Prostate gland (tissue), 2 donors: ENCODE measurements at regions not wholly inside any gene's neighbourhood (a gene's known extent, or its start where the extent isn't known, plus 50 kb on each side); places are given as distances from the start of the nearest gene placed in this dataset.

Source experiments
- DNase-seq: peaks from one replicate; pipeline ENCODE4 v3.0.0-alpha.2; 2019; ENCODE audit warnings: low spot score
- H3K27ac ChIP-seq, 2 donors: fragments of 200-600 bp; sonication (generic); 2 replicates each; pipeline ENCODE4 v1.5.1; 2017 to 2019
- H3K27me3 ChIP-seq: fragments of 200-600 bp; sonication (generic); replicated peaks from 2 replicates; pipeline ENCODE4 v1.5.1; 2019; ENCODE audit not compliant: insufficient read depth
- H3K36me3 ChIP-seq, 2 donors: fragments of 200-600 bp; sonication (generic); 1 replicate in 1 of 2; 2 replicates in 1 of 2; pipeline versions ENCODE4 v1.5.1 to v1.8.1; 2017 to 2019
- H3K4me1 ChIP-seq: fragments of 200-600 bp; sonication (generic); replicated peaks from 2 replicates; pipeline ENCODE4 v1.5.1; 2019
- H3K4me3 ChIP-seq, 2 donors: fragments of 200-600 bp; sonication (generic); 2 replicates each; pipeline ENCODE4 v1.5.1; 2017 to 2019
- H3K9me3 ChIP-seq: fragments of 200-600 bp; sonication (generic); 2 replicates; pipeline ENCODE4 v1.5.1; 2017
- POLR2A ChIP-seq: fragments of 450-650 bp; IDR thresholded peaks from one replicate; pipeline ENCODE4 v1.6.1; 2016; ENCODE audit warnings: antibody characterized with exemption, mild to moderate bottlenecking
- POLR2AphosphoS5 ChIP-seq: sonication (generic); formaldehyde crosslinking; IDR thresholded peaks from one replicate; pipeline ENCODE4 v1.6.1; 2017; ENCODE audit warnings: antibody characterized with exemption
- WGBS: methylation state at CpG from one replicate; pipeline ENCODE4 v1.1.5; 2018; 5-methylcytosine and 5-hydroxymethylcytosine counted together
- intact Hi-C: fragments of 100-400 bp; cut with DNase I; formaldehyde crosslinking; loops from one replicate; pipeline ENCODE4 v1.14.2; 2022
- TF ChIP-seq, protein P1 (sequence below), 4 experiments: fragments of 200-600 bp in 2 of 4; fragments of 450-650 bp in 2 of 4; sonication (generic) in 2 of 4; IDR thresholded peaks; 1 replicate in 3 of 4; 2 replicates in 1 of 4; pipeline ENCODE4 v1.5.1; 2016 to 2019; ENCODE audit warnings: antibody characterized with exemption in 4 of 4, mild to moderate bottlenecking in 2 of 4, moderate library complexity in 2 of 4

DNA sequence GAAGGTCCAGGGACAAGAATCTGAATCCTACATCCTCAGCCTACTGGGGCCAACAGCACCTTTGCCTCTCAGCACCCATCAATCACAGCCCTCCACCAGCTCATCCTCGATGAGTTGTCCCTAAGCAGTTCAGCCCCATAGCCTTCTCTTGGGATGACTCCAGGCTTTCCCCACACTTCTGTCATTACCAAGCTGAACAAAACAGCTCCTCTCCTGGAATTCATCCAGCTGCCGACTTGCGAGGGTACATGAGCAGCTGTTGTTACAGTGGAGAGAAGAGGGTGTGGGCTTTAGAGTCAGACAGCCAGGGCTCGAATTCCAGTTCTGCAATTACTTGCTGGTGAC lies 69.0 kb upstream of the THBS1 start:
- Histone ChIP-seq H3K4me1 (no peaks in the 10 kb centered on the region), H3K4me3 (no peak overlapping the region), H3K9me3 (no peaks in the 10 kb centered on the region), H3K27me3 (no peaks in the 10 kb centered on the region), H3K27ac (no peak overlapping the region), H3K36me3 (no peaks in the 10 kb centered on the region)
- 26% methylated on average over 4 of the region's 4 CpGs for WGBS
- intact Hi-C loops: no loop called here
- TF ChIP-seq POLR2A: no peak
- no peak for TF ChIP-seq POLR2AphosphoS5
- TF ChIP-seq, protein P1, sequence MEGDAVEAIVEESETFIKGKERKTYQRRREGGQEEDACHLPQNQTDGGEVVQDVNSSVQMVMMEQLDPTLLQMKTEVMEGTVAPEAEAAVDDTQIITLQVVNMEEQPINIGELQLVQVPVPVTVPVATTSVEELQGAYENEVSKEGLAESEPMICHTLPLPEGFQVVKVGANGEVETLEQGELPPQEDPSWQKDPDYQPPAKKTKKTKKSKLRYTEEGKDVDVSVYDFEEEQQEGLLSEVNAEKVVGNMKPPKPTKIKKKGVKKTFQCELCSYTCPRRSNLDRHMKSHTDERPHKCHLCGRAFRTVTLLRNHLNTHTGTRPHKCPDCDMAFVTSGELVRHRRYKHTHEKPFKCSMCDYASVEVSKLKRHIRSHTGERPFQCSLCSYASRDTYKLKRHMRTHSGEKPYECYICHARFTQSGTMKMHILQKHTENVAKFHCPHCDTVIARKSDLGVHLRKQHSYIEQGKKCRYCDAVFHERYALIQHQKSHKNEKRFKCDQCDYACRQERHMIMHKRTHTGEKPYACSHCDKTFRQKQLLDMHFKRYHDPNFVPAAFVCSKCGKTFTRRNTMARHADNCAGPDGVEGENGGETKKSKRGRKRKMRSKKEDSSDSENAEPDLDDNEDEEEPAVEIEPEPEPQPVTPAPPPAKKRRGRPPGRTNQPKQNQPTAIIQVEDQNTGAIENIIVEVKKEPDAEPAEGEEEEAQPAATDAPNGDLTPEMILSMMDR (IDR thresholded peaks at IDR 0.05): no peak
- DNase-seq: no peak

DNA sequence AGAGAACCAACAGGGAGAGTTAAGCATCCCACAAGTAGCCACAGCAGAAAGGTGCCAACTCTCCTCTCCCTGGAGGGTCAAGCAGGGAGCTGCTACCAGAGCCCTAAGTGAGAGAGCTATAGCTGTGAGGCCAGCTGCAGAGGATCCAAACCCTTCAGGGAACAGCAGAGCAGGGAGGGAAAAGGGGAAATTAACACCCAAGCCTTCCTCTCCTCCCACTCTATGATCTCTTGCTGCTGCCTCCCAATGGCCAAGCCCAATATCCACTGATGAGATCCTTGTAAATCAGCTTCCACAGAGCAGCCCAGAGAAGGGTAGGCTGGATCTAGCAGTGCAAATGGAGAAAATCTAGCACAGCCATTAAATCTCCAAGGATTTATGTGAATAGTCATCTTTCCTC lies 68.2 kb upstream of the THBS1 start:
- DNase-seq: no peak
- no peak overlapping the region for H3K27ac ChIP-seq
- H3K9me3 ChIP-seq: no peaks in the 10 kb centered on the region
- no peak for TF ChIP-seq POLR2AphosphoS5
- H3K36me3 ChIP-seq: no peaks in the 10 kb centered on the region
- H3K27me3 ChIP-seq: no peaks in the 10 kb centered on the region
- intact Hi-C loops: no loop called here
- no peak overlapping the region for H3K4me3 ChIP-seq
- H3K4me1 ChIP-seq: no peaks in the 10 kb centered on the region

DNA sequence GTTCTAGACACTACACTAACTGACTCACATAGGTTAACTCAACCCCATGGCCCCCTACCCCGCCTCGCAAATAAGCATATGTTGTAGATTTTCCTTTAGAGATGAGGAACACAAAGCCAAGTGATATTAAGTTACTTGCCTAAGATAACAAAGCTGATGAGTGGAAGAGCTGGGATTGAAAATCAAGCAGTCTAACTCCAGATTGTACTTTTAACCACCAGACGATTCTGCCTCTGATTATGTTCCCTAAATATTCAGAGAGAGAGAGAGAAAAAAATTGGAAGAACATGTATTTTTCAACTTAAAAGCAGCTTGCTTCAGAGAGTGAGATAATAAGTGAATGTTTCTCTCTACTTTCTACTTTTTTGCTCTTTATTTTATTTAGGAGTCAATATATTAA lies 66.9 kb upstream of the THBS1 start:
- H3K27ac ChIP-seq: no peak overlapping the region
- H3K4me3 ChIP-seq: no peak overlapping the region
- WGBS: 83% methylated on average over 3 of the region's 3 CpGs
- H3K27me3 ChIP-seq: no peaks in the 10 kb centered on the region
- TF ChIP-seq, protein P1 (IDR thresholded peaks at IDR 0.05): no peak
- TF ChIP-seq POLR2A (no peak), POLR2AphosphoS5 (no peak)
- H3K9me3 ChIP-seq: no peaks in the 10 kb centered on the region
- intact Hi-C loops: no loop called here
- no peaks in the 10 kb centered on the region for H3K4me1 ChIP-seq
- H3K36me3 ChIP-seq: no peaks in the 10 kb centered on the region
- DNase-seq: no peak

DNA sequence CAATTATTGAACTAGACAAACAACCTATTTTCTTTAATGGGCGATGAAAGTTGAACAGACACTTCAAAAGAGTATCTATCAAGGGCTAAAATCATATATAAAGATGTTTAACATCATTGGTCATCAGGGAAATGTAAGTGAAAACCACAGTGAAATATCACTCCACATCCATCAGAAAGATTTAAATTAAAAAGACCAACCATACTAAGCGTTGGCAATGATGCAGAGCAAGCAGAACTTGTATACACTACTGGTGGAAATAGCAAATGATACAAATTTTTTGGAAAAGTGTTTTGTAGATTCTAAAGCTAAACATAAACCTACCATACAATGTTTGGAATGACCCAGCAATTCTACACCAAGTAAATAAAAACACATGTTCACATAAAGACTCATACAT lies 65.9 kb upstream of the THBS1 start:
- 93% methylated on average over 2 of the region's 2 CpGs for WGBS
- TF ChIP-seq, protein P1 (IDR thresholded peaks at IDR 0.05): no peak
- Histone ChIP-seq H3K4me3 (no peak overlapping the region), H3K27ac (no peak overlapping the region), H3K4me1 (no peaks in the 10 kb centered on the region), H3K36me3 (no peaks in the 10 kb centered on the region), H3K9me3 (no peaks in the 10 kb centered on the region), H3K27me3 (no peaks in the 10 kb centered on the region)
- no peak for DNase-seq
- intact Hi-C loops: no loop called here

DNA sequence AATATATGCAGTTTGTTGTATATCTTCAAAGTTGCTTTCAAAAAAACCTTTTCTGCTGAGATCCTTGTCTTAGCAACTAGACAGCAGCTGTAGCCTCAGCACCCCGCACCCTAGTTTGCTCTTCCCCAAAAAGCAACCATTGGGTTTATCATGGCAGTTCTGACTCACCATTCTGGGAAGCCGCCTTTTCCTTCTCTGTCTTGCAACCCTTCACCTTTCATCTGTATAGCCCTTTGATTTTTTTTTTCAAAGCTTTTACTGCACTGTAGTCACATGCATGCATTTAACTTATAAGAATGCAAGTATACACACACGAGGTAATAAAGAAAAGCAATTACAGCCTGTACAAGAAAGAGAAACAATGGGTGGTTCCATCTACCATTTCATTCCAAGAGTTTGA lies 65.1 kb upstream of the THBS1 start:
- H3K27me3 ChIP-seq: no peaks in the 10 kb centered on the region
- no peaks in the 10 kb centered on the region for H3K36me3 ChIP-seq
- no peak for DNase-seq
- intact Hi-C loops: no loop called here
- H3K4me3 ChIP-seq: no peak overlapping the region
- no peaks in the 10 kb centered on the region for H3K4me1 ChIP-seq
- no peaks in the 10 kb centered on the region for H3K9me3 ChIP-seq
- no peak for TF ChIP-seq POLR2AphosphoS5
- TF ChIP-seq, protein P1 (IDR thresholded peaks at IDR 0.05): no peak
- no peak overlapping the region for H3K27ac ChIP-seq
- 84% methylated on average over 3 of the region's 3 CpGs for WGBS
